Erythroblast (primary cell): ENCODE measurements at regions not wholly inside any gene's neighbourhood (a gene's known extent, or its start where the extent isn't known, plus 50 kb on each side); places are given as distances from the start of the nearest gene placed in this dataset.

Experiments
- GATA1 ChIP-seq: IDR thresholded peaks from 2 replicates; pipeline ENCODE4 v1.6.1; 2011; ENCODE audit warnings: low read depth, mild to moderate bottlenecking, control low read depth, low read length, moderate library complexity
- POLR2A ChIP-seq: IDR thresholded peaks from 2 replicates; pipeline ENCODE4 v1.6.1; 2011; ENCODE audit warnings: mild to moderate bottlenecking, low read length

DNA sequence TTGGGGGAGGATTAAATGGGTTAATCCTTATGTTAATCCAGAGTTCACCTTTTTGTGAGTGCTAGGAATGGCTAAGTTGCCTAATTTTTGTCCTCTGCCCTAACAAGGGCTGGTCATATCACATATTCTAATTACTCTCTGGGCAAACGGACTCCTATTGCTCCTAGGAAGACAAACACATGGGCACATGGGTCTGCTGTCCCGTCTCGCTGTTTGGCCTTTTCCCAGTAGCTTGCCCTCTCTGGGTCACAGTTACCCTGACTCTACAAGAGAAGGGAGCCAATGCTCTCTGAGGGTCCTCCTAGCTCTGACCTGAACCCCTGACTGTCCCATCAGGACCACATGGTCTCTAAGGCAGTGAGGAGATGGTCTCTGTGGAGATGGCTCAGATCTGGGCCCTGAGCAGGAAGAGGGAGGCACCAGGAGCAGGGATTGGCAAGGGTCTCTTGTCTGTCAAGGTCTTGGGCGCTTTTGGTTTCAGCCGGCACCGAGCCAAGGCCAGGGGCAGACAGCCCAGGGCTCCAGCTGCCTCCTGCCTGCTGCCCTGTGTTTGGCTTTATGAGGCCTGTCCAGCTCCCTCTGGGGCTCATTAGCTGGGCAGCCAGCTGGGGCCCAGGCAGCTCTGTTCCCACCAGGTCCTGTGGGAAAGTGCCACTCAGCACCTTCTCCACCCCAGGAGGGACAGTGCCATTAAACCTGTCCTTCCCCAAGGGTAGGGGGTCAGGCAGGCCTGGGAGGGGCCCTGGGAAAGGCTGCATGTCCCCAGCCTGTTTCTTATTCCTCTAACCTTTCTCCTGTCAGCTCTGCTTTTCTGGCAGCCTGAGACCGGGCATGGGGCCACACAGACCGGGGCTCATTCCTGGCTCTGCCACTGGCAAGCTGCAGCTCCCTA, 559.9 kb downstream of the MN1 start:
- TF ChIP-seq GATA1 (no peak), POLR2A (no peak)
